H1 (cell line): ENCODE measurements at regions not wholly inside any gene's neighbourhood (a gene's known extent, or its start where the extent isn't known, plus 50 kb on each side); places are given as distances from the start of the nearest gene placed in this dataset.

Experiments
- GTF2F1 ChIP-seq: IDR thresholded peaks from 2 replicates; pipeline ENCODE4 v1.6.1; 2012; ENCODE audit warnings: low read depth, low read length, improper control_type of control experiment, borderline replicate concordance
- HDAC2 ChIP-seq, 2 experiments: fragments of 300-600 bp in 1 of 2; sonication (generic) in 1 of 2; IDR thresholded peaks; 2 replicates each; pipeline ENCODE4 v1.6.1; 2011 to 2012; ENCODE audit warnings: low read depth in 2 of 2, low read length in 2 of 2, mild to moderate bottlenecking in 2 of 2, moderate library complexity in 2 of 2, borderline replicate concordance in 1 of 2, inconsistent platforms in 1 of 2
- HDAC6 ChIP-seq: IDR thresholded peaks from one replicate; pipeline ENCODE4 v1.7.1; 2012; ENCODE audit warnings: low read depth, mild to moderate bottlenecking, inconsistent platforms, low read length, moderate library complexity
- ZNF274 ChIP-seq: IDR thresholded peaks from 2 replicates; pipeline ENCODE4 v1.7.0; 2012; ENCODE audit warnings: low read length, borderline replicate concordance; ENCODE audit errors: extremely low read depth

DNA sequence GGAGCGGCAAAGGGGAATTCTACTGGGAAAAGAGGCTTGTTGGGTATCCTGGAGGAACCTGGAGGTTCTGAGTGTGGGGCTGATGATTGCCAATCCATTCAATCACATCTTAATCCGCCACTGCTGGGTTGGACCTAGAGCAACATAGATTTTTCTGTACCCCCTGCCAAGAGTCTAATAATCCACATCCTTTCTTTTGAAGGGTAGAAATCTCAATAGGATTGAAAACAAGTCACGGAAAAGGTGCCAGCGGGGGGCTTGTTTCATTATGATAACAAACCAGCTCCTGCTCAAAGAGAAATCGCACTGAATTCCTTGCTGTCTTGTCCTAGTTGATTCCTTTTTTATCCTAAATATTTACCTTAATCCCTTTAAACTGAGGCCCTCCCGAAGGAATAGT, 528.5 kb downstream of the ADGRL2 start:
- TF ChIP-seq HDAC2 (IDR thresholded peaks at IDR 0.05; ENCODE audit: borderline replicate concordance in 1 of 2, low read depth in 2 of 2, low read length in 2 of 2), result no peak
- TF ChIP-seq ZNF274, result no peak
- TF ChIP-seq HDAC6, result no peak
- no peak for TF ChIP-seq GTF2F1
